ENCODE measurements at regions not wholly inside any gene's neighbourhood (a gene's known extent, or its start where the extent isn't known, plus 50 kb on each side); places are given as distances from the start of the nearest gene placed in this dataset.

DNA sequence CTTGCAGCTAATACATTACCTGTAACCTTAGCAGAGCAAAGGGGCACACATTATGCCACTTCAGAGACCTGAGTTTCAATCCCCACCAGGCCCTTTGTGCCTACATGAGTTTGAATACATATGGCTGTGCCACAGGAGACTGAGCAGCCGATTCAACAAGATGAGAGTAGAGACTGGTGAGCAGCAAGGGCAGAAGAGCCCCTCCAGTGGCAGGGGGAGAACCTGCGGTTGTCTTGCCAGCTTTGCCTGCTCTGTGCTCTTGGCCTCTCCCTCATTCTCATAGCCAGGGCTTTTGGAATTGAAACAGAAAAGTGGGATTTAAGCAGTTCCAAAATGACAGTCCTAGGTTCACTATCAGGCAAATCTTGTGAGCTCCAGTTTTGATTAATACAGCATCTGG is 52.3 kb upstream of the CLNK start:
- FAIRE-seq: no peak

DNA sequence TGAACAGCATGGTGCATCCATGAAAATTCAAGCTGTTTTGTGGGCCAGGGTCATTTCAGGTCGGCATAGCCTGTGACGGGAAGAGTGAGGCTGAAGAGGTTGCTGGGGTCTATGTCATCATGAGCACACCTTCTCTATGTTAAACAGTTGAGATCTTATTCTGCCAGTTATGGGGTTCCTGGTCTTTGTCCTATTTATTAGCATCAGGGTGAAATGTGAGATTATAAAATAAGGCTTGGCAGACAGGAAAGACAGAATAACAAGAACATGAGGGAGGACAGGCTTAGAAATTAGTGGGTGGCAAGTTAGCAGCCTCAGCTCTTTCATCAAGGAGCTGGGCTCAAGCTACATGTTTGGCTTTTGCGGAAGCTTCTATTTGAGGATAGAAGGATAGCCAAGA is 51.7 kb upstream of the CLNK start:
- no peak for FAIRE-seq

DNA sequence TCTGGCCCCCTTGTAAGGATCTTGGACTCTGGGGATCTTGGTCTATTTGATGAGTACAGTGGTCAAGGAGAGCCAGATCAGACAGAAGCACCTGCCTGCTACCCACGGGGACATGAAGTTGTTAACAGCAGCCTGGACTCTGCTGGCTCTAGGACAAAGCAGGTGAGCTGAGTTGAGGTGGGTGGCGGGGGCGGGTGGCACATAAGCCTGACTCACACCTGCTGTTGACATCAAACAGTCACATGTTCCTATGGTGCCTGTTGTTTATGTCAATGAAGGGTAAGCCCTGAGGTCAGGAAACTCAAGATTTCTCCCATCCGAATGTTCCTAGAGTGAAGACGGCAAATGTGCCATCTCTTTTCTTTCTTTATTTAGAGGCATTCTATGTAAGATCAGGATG is 50.1 kb upstream of the CLNK start:
- no peak for FAIRE-seq

All from TTC549 (cell line).